Ascending aorta (tissue), 2 donors: ENCODE measurements at regions not wholly inside any gene's neighbourhood (a gene's known extent, or its start where the extent isn't known, plus 50 kb on each side); places are given as distances from the start of the nearest gene placed in this dataset.
"Not testable (repeated sequence)": the region's sequence is repeated elsewhere in the genome, so short reads cannot be mapped to it uniquely, and the experiment has no call there.

Source experiments
- DNase-seq, 2 donors: peaks; one replicate each; pipeline ENCODE4 v3.0.0-alpha.2; 2019; ENCODE audit warnings: low spot score in 2 of 2
- H3K27ac ChIP-seq, 2 donors: fragments of 200-600 bp; sonication (generic); one replicate each; pipeline ENCODE4 v1.5.1; 2016 to 2017; ENCODE audit warnings: mild to moderate bottlenecking in 1 of 2
- H3K27me3 ChIP-seq: fragments of 200-600 bp; sonication (generic); one replicate; pipeline ENCODE4 v1.5.1; 2017
- H3K36me3 ChIP-seq, 2 donors: fragments of 200-600 bp; sonication (generic); one replicate each; pipeline ENCODE4 v1.5.1; 2016
- H3K4me1 ChIP-seq, 2 donors: fragments of 200-600 bp; sonication (generic); one replicate each; pipeline ENCODE4 v1.5.1; 2016 to 2017; ENCODE audit warnings: mild to moderate bottlenecking in 1 of 2
- H3K4me3 ChIP-seq, 2 donors: fragments of 200-600 bp; sonication (generic); one replicate each; pipeline ENCODE4 v1.5.1; 2016 to 2017; ENCODE audit warnings: mild to moderate bottlenecking in 1 of 2
- H3K9me3 ChIP-seq, 2 donors: fragments of 200-600 bp; sonication (generic); one replicate each; pipeline ENCODE4 v1.5.1; 2016
- CTCF ChIP-seq, 3 experiments: fragments of 200-600 bp in 2 of 3; fragments of 450-650 bp in 1 of 3; sonication (generic) in 2 of 3; IDR thresholded peaks; one replicate each; pipeline ENCODE4 v1.5.1; 2016 to 2019; ENCODE audit warnings: antibody characterized with exemption in 3 of 3, mild to moderate bottlenecking in 1 of 3, moderate library complexity in 1 of 3
- intact Hi-C: fragments of 100-400 bp; cut with DNase I; formaldehyde crosslinking; loops from one replicate; pipeline ENCODE4 v1.15.1; 2023

- intact Hi-C loops, result no loop called here
- DNase-seq, result no peak
Observed at GRCh38 chr10:80714566-80714965, 176.9 kb downstream of the SH2D4B start.

GRCh38 chr10:80718024-80718423, 180.3 kb downstream of the SH2D4B start:
- intact Hi-C loops, result no loop called here
- no peak for DNase-seq
- Histone ChIP-seq H3K9me3 (no peaks in the 10 kb centered on the region), H3K27ac (no peak overlapping the region), H3K27me3 (no peaks in the 10 kb centered on the region), H3K4me1 (no peaks in the 10 kb centered on the region), H3K4me3 (no peak overlapping the region), H3K36me3 (no peaks in the 10 kb centered on the region)
- TF ChIP-seq CTCF (IDR thresholded peaks at IDR 0.05), result no peak

More at GRCh38 chr10:80714566-80714965, 176.9 kb downstream of the SH2D4B start:
- Histone ChIP-seq H3K36me3 (no peaks in the 10 kb centered on the region), H3K27ac (no peak overlapping the region), H3K4me1 (no peaks in the 10 kb centered on the region), H3K9me3 (no peaks in the 10 kb centered on the region), H3K4me3 (no peak overlapping the region), H3K27me3 (no peaks in the 10 kb centered on the region)
- no peak for TF ChIP-seq CTCF (IDR thresholded peaks at IDR 0.05)

GRCh38 chr10:80719935-80720334, 182.2 kb downstream of the SH2D4B start:
- Histone ChIP-seq H3K9me3 (no peaks in the 10 kb centered on the region), H3K4me3 (no peak overlapping the region), H3K27ac (no peak overlapping the region), H3K4me1 (no peaks in the 10 kb centered on the region), H3K36me3 (no peaks in the 10 kb centered on the region), H3K27me3 (no peaks in the 10 kb centered on the region)
- intact Hi-C loops, result no loop called here
- DNase-seq, result no peak
- TF ChIP-seq CTCF (IDR thresholded peaks at IDR 0.05), result no peak

GRCh38 chr10:80720549-80720948, 182.8 kb downstream of the SH2D4B start:
- DNase-seq, result no peak
- Histone ChIP-seq H3K27me3 (no peaks in the 10 kb centered on the region), H3K36me3 (no peaks in the 10 kb centered on the region), H3K9me3 (no peaks in the 10 kb centered on the region), H3K27ac (no peak overlapping the region), H3K4me1 (no peaks in the 10 kb centered on the region), H3K4me3 (no peak overlapping the region)
- no peak for TF ChIP-seq CTCF (IDR thresholded peaks at IDR 0.05)
- intact Hi-C loops, result no loop called here

- H3K36me3 ChIP-seq, DNase-seq, H3K9me3 ChIP-seq, intact Hi-C loops, H3K27me3 ChIP-seq, H3K27ac ChIP-seq, H3K4me1 ChIP-seq, H3K4me3 ChIP-seq: not testable (repeated sequence)
Observed at GRCh38 chr10:80728354-80728753, 190.7 kb downstream of the SH2D4B start.

GRCh38 chr10:80729896-80730295, 192.2 kb downstream of the SH2D4B start:
- Histone ChIP-seq H3K4me3 (no peak overlapping the region), H3K27ac (no peak overlapping the region), H3K4me1 (no peaks in the 10 kb centered on the region), H3K27me3 (no peaks in the 10 kb centered on the region), H3K9me3 (no peaks in the 10 kb centered on the region), H3K36me3 (no peaks in the 10 kb centered on the region)
- intact Hi-C loops, result no loop called here
- no peak for DNase-seq
- no peak for TF ChIP-seq CTCF (IDR thresholded peaks at IDR 0.05)
